T-helper 2 cell (primary cell): ENCODE measurements at regions not wholly inside any gene's neighbourhood (a gene's known extent, or its start where the extent isn't known, plus 50 kb on each side); places are given as distances from the start of the nearest gene placed in this dataset.
"Not testable (repeated sequence)": the region's sequence is repeated elsewhere in the genome, so short reads cannot be mapped to it uniquely, and the experiment has no call there.

Source experiments
- DNase-seq, 5 experiments: peaks; one replicate each; pipeline versions ENCODE4 v3.0.0 to v3.0.0-alpha.2; 2012 to 2022

DNA sequence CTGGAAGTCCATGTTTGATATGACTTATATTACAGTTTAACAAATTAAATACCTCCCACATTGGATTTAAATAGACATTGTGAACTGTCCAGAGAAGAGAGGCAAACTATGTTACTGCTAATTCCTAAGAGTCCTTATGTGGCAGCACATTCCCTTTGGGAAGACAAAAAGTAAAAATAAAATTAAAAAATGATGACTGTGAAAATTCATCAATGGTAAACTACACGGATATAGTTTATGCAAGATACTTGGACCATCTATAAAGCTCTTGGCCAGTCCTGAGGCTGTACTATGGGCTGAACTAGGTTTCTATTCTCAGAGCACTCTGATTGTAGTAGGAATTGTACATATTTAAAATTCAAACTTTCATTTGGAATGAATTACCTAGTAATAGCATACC lies 206.4 kb downstream of the LRRK2 start:
- DNase-seq = no peak

DNA sequence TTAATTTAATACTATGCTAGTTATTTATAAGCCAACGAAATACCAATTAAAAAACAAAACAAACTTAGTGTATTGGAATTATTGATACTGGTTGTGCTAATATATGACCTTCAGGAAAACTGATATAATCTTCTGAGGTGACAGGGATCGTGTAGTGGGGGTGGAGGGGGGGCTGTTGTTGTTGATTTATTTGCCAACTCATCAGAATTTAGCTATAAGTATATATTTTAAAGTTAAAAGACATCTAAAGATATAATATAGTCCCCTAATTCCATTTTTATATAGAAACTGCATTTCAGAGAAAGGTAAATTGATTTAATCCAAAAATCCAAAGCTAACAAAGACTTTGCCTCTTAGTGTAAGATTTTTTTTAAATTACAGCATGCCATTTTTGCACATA lies 210.5 kb downstream of the LRRK2 start:
- no peak for DNase-seq

DNA sequence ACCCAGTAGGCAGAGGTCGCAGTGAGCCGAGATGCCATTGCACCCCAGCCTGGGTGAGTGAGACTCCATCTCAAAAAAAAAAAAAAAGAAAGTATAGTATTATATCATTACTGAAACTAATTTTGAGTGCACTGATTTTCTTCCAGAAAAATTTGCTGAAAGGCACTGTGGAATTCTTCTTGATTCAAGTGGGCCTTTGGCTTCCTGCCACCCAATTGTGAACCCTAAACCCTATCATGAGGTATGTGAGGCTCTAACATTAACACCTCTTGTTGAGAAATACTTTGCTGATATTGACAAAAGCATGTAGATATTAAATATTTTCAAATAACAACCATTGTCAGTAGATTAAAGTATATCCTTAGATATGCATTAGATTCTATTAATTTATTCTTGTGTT lies 211.2 kb downstream of the LRRK2 start:
- DNase-seq = no peak

DNA sequence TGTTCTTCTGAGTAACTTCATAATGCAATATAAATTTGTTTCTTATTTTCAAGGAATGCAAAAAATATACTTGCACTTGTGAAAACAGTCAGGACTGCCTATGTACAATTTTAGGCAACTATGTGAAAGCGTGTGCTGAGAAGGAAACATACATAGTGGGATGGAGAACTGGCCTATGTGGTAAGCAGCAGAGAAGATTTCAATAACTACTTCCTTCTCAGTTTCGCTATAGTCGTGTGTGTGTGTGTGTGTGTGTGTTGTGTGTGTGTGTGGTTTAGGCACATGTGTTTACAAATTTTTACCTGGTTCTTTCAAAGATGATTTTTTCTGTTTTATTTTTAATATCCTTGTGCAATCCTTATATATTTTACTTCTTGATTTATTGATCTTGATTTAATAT lies 211.8 kb downstream of the LRRK2 start:
- DNase-seq = no peak

DNA sequence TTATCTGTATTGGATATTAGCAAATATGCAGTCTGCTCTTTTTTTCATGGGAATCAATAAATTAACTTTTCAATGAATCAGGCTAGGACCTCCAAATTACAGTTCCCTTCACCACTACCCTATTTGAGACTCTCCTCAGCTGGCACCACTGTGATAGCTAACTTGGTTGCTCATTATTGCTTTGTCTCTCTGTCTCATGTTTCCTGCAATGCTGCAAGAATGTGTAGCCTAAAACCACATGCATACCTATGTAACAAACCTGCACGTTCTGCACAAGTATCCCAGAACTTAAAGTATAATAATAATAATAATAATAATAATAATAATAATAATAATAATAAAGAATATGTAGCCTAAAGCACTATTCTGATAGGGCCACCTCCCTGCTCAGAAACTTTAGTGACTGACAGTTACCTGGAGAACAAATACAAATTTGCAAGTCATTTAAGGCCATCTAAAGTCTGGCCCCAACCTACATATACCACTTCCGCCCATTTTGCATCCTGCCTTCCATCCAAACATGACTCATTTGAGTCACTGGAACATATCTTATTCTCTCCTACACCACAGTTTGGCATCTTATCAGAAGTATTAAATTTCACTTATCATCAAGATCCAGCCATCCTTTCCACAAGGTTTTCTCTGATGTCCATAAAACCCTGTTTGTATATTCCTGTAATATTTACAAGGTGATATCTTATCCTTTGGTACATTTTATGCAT lies 215.1 kb downstream of the LRRK2 start:
- DNase-seq = peak in 1 of 5 experiments; percentile 1

DNA sequence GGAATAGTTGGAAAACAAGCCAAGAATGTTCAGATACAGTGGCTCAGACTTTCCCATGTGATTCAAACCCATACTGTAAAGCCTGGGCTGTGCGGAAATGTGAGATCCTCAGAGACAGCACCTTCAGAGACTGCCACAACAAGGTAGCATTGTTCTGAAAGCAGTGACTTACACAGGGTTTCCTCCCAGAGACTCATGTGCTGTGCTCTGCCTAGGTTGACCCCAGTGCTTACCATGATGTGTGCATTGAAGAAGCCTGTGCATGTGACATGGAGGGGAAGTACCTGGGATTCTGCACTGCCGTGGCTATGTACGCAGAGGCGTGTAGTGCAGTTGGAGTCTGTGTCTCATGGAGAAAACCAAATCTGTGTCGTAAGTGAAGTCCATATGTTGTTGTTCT lies 219.4 kb downstream of the LRRK2 start:
- DNase-seq = no peak

DNA sequence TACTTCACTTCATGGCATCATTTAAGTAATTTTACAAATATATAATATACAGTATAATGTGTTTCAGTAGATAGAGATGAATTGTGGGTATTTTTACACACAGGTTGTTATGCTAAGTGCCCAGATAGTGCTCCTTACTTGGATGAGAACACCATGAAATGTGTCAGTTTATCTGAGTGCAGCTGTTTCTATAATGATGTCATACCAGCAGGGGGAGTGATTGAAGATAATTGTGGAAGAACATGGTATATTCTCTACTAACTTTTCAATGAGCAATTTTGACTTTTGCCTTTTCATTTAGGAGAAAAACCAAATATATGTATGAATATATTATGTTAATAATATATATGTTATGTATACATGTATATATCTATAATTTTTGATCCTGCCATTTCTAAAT lies 221.6 kb downstream of the LRRK2 start:
- DNase-seq = peak in 1 of 5 experiments; percentile 5

DNA sequence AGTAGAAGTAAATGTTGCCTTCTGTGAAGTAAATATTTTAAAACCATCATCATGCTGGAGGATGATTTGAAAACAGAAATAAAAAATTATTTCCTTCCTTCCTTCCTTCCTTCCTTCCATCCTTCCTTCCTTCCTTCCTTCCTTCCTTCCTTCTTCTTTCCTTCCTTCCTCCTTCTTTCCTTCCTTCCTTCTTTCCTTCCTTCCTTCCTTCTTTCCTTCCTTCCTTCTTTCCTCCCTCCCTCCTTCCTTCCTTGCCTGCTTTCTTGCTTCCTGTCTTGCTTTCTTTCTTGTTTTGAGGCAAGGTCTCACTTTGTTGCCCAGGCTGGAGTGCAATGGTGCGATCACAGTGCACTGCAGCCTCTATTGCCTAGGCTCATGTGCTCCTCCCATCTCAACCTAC lies 223.7 kb downstream of the LRRK2 start:
- not testable (repeated sequence) for DNase-seq

DNA sequence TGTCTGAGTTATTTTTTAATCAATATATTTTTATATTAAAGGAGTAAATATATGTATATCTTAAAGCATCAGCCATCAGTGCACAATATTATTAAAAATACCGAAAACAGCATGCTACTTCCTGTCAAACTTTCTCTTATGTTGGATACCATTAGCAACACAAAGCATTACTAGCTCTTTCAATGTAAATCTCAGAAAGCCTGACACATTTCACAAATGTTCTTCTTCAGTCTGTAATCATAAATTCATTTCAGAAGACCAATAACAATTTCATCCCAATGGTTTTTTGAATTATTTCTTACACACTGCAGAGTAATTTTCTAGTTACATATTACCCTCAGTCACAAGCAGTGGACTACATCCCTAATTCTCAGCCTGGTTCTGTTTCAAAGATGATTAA lies 226.9 kb downstream of the LRRK2 start:
- DNase-seq = no peak

DNA sequence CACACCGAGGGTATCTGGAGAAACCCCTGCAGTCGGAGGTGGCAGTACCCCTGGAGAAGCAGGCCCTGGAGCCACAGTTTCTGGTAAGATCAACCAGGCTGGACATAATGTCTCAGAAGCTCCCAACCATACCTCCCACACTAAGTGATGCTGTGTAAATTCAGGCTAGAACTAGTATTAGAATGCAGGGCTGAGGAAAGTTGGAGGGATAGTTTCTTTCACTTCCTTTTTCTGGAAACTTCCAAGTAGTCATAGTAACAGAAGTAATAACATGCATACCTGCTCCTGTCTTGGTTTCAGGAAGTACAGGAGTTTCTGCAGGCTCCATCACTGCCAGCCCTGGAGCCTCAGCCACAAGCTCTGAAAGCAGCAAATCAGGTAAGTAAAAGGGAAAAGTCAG lies 228.1 kb upstream of the CNTN1 start:
- no peak for DNase-seq

DNA sequence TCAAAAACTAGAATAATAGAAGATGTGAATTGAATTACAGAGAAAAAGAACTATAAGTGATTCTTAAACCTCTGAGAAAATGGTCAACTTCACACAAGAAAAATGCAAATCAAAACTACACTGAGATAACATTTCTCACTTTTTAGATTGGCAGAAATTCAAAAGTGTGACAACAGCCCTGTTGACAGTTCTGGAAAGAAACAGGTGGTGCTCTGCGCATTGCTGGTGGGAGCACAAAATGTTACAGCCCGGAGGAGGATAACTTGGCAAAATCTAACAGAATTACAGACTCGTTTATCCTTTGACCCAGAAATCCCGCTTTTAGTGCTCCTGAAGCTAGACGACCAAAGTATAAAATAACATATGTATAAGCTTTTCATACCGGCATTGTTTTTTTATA lies 222.5 kb upstream of the CNTN1 start:
- DNase-seq = no peak

DNA sequence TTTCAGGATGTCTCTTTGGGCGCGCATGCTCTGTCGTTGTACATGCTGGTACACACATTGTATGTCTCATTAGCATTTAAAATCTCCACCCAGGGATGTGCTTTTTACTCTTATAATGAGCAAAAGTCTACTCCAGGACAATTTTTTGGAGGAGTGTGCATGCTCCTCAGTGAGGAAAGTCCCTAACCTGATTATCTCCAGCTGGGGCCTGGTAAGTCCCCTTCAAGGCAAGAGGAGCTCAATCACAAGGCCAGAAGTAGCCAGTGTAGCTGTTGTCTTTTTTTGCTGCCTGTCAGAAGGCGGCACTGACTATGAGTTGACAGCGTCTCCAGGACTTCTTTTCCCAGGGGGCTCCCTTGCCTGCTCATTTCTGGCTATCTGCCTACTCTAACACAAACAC lies 218.3 kb upstream of the CNTN1 start:
- DNase-seq = no peak

DNA sequence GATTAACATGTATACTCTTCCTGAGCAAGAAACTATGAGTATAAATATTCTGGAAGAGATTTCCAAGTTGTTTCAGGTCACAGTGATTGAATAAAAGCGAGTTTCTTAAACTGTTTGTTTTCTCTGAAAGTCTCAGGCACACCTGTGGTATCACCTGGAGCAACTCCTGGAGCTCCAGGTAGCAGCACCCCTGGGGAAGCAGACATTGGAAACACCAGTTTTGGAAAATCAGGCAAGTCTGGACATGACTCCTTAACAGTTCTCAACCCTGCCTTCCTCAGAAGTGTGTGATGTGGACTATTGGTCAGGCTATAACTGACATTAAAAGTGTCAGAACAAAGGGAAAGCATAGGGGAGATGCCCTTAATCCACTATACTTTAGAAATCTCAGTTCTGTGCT lies 217.6 kb upstream of the CNTN1 start:
- no peak for DNase-seq

DNA sequence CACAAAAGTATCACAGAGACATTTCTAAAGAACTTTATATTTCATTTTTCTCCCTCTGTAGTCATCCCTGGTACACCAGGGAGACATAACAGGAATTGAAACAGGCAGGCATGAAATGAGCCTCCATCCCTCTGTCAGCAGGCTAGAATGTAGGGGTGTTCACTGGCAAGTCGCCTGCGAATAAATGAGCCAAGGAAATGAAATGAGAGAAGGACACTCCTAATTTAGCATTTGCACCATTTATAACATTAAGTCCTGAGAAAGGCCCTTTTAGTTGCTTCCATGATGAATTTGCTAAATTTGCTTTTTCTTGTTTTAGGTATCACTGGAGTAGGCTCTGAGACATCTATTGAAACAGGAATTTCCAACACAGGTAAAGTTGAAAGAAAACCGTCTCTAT lies 192.4 kb upstream of the CNTN1 start:
- no peak for DNase-seq

DNA sequence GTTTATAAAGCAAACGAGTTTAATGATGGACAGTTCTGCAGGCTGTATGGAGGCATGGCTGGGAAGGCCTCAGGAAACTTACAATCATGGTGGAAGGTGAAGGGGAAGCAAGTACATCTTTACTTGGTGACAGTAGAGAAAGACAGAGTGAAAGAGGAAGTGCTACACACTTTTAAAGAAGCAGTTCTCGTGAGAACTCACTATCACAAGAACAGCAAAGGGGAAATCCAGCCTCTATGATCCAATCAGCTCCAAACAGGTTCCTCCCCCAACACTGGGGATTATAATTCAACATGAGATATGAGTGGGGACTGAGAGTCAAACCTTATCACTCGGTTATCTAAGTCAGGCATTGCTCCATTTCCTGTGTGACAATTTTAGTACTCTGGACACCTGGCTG lies 189.9 kb upstream of the CNTN1 start:
- peak in 1 of 5 experiments; percentile 22 for DNase-seq

DNA sequence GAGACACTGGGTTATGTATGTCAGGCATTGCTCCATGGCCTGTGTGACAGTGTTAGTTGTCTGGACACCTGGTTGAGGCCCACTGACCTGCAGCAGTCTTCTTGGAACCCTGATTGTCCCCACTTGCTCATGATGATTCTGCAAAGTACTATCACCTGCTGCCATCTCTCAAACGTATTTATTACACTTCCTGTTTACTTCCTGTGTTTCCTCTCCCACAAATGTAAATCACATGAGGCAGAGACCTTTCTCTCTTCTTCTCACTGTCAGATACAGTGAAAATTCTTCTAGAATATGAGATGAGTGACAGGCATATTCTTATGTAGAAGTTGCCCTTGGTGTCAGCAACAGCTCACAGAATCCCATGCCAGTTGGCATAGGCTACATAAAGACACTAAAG lies 186.9 kb upstream of the CNTN1 start:
- DNase-seq = peak in 1 of 5 experiments; percentile 72

DNA sequence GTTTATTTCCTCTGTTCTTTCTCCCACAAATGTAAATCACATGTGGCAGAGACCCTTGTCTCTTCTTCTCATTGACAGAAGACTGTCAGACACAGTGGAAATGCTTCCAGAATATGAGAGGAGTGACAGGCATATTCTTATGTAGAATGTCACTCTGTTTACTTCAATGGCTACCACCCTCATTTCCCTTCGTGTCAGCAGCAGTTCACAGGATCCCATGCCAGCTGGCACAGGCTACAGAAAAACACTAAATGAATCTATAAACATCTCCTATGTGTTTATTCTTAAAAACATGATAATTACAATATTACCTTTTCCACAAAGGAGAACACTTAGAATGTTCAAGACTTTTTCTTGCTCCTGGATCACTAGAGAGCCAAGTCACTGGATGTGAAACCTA lies 183.8 kb upstream of the CNTN1 start:
- DNase-seq = no peak

DNA sequence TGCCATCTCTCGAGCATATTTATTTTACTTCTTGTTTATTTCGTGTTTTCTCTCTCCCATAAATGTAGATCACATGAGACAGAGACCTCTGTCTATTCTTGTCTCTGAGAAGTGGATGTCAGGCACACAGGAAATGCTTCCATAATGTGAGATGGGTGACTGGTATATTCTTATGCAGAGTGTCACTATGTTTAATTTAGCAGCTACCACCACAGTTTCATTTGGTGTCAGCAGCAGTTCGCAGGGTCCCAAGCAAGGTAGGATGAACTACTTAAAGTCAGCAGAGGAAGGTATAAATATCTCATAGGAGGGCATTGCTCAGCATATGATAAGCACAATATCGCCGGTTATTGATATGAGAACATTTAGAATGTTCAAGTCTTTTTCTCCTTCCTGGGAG lies 180.9 kb upstream of the CNTN1 start:
- peak in 1 of 5 experiments; percentile 12 for DNase-seq

DNA sequence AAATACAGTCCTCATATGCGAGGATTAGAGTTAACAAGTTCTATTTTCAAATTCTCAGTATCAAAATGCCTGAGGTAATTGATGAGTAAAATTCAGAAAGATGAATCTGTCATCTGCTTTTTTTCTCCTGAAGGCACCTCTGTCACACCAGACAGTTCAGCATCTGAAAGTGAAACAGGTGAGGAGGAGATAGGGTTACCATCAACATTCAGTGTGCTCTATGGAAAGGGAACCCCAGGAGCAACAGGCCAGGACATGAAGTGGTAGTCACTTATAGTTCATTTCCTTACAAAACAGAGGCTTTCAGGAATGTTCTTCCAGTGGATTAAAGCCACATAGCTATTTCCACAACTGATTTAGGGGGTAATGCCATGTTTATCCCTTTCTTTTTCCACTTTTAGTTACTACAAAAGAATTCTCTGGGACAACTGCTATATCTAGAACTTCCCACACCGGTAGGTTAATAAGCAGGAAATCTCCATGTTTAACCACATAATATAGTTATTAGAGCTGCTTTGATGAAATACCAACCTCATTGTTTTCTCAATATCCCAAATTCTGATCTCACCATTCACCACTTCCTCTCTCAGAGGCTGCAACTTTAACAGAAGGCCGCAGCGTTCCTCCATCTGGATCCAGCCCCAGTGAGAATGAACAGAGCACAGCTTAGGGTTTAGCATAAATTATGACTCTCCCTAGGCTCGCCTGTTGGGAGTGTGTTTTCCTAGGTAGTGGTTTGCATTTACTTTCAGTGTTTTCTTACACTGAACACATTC lies 177.0 kb upstream of the CNTN1 start:
- peak in 1 of 5 experiments; percentile 27 for DNase-seq

DNA sequence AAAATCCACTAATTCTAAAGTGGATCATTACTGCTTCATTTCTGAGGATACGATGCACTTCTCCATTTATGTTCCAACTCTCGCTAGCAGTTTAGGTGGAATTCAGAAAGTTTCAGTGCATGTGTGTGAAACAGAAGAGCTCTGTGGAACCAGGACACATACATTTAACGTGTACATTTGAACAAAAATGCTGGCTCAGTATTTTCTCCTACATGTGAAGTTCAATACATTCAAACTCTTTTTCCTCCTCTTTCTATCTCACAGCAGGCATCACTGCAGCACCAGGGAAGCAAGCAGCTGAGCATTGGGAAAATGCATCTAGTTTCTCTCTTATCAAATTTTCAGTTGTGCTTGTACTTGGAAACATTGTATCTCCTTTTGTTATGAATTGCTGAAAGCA lies 169.4 kb upstream of the CNTN1 start:
- DNase-seq = no peak

DNA sequence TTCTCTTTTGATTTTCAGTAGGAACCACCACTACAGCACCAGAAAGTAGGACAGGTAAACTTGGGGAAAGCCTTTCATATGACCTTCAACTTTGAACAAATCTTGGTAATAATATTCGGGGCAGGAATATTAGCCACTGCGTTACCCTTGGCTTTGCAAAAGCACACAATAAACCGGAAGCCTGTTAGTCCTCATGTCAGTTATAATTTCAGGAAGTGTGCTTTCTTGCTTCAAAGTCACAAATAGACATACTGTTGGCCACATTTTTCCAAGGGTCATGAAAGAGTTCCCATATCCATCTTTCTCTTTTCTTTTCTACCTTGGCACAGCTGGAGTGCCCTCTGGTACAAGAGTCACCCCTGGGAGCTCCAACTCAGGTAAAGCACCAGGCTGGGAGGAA lies 167.2 kb upstream of the CNTN1 start:
- no peak for DNase-seq

DNA sequence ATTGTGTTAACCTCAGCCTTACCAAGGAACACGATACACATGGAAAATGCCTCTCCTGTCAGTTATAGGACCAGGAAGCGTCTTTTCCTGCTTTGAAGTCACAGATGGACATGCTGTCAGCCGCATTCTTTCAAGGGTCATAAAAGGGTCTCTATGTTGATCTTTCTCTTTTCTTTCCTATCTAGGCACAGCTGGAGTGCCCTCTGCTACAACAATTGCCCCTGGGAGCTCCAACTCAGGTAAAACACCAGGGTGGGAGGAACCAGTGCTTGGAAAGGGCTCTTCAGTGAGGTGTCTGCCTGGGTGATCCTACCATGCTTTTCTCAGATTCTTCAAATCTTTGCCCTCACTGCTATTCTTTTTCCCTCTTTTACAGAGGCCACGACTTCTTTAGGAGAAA lies 157.4 kb upstream of the CNTN1 start:
- no peak for DNase-seq

DNA sequence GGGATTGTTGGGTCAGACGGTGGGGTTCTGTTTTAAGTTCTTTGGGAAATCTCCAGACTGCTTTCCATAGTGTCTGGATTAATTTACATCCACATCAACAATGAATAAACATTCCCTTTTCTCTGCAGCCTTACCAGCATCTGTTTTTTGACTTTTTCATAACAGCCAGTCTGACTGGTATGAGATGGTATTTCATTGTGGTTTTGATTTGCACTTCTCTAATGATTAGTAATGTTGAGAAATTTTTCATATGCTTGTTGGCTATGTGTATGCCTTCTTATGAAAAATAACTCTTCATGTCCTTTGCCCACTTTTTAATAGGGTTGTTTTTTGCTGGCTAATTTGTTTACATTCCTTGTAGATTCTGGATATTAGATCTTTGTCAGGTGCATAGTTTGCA lies 140.8 kb upstream of the CNTN1 start:
- no peak for DNase-seq

DNA sequence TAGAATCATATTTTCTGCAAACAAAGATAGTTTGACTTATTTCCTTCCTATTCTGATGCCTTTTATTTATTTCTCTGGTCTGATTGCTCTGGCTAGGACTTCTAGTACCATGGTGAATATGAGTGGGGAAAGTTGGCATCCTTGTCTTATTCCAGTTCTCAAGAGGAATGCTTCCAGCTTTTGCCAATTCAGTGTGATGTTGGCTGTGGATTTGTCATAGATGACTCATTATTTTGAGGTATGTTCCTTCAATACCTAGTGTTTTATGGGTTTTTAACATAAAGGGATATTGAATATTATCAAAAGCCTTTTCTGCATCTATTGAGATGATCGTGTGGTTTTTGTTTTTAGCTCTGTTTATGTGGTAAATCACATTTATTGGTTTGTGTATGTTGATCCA lies 139.4 kb upstream of the CNTN1 start:
- DNase-seq = no peak

DNA sequence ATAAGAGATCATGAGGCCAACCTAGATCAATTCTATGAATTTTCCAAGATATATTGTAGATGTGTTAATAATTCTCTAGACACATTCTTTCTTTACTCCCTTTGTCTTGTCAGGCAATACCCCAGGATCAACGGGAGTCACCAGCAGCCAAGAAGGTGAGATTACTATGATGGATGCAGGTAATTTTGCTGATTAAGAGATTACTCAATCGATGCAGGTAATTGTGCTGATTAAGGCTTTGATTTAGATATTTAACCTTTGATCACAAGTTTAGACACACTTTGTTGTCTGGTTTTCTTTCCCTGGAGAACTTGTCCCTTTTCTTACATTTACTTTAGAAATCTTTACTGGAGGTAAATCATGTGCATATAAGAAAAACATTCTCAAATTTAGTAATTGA lies 134.3 kb upstream of the CNTN1 start:
- no peak for DNase-seq
